Endothelial cell (in vitro differentiated cells): ENCODE measurements at regions not wholly inside any gene's neighbourhood (a gene's known extent, or its start where the extent isn't known, plus 50 kb on each side); places are given as distances from the start of the nearest gene placed in this dataset.

ENCODE experiments used
- DNase-seq: peaks from one replicate; pipeline ENCODE4 v3.0.0; 2021; ENCODE audit warnings: low spot score
- H3K27ac Mint-ChIP-seq: one replicate; pipeline ENCODE4 v1.8.0; 2021; ENCODE audit warnings: mixed read lengths, inconsistent platforms; ENCODE audit not compliant: unreplicated experiment
- H3K27me3 Mint-ChIP-seq: one replicate; pipeline ENCODE4 v1.8.0; 2021; ENCODE audit warnings: mild to moderate bottlenecking, moderate library complexity, mixed read lengths, inconsistent platforms; ENCODE audit not compliant: unreplicated experiment
- H3K36me3 Mint-ChIP-seq: one replicate; pipeline ENCODE4 v1.8.0; 2021; ENCODE audit warnings: mild to moderate bottlenecking, low read depth, mixed read lengths, inconsistent platforms; ENCODE audit not compliant: unreplicated experiment
- H3K4me1 Mint-ChIP-seq: one replicate; pipeline ENCODE4 v1.8.0; 2021; ENCODE audit warnings: mild to moderate bottlenecking, mixed read lengths, inconsistent platforms; ENCODE audit not compliant: unreplicated experiment
- H3K4me3 Mint-ChIP-seq: one replicate; pipeline ENCODE4 v1.8.0; 2021; ENCODE audit warnings: mild to moderate bottlenecking, mixed read lengths, inconsistent platforms; ENCODE audit not compliant: unreplicated experiment
- H3K9me3 Mint-ChIP-seq: one replicate; pipeline ENCODE4 v1.8.0; 2021; ENCODE audit warnings: mixed read lengths, inconsistent platforms; ENCODE audit not compliant: unreplicated experiment
- CTCF ChIP-seq: fragments of 200-600 bp; sonication (generic); IDR thresholded peaks from one replicate; pipeline ENCODE4 v1.5.0; 2021; ENCODE audit warnings: antibody characterized with exemption; ENCODE audit not compliant: unreplicated experiment

GRCh38 chr1:2939041-2939552, 82.2 kb upstream of the ACTRT2 start:
- Mint-ChIP-seq H3K4me3 (no peak overlapping the region), H3K27me3 (peaks cover 8% of the 10 kb centered on the region), H3K9me3 (no peaks in the 10 kb centered on the region), H3K4me1 (no peaks in the 10 kb centered on the region), H3K36me3 (peaks cover 3% of the 10 kb centered on the region), H3K27ac (no peak overlapping the region)
- DNase-seq = no peak
- TF ChIP-seq CTCF = no peak

- H3K4me1 Mint-ChIP-seq = no peaks in the 10 kb centered on the region
- peaks cover 3% of the 10 kb centered on the region for H3K36me3 Mint-ChIP-seq
- no peak for DNase-seq
- no peaks in the 10 kb centered on the region for H3K9me3 Mint-ChIP-seq
- H3K4me3 Mint-ChIP-seq = no peak overlapping the region
- no peak for TF ChIP-seq CTCF
- no peak overlapping the region for H3K27ac Mint-ChIP-seq
- peaks cover 7% of the 10 kb centered on the region for H3K27me3 Mint-ChIP-seq
Observed at GRCh38 chr1:2940178-2940577, 81.1 kb upstream of the ACTRT2 start.

- H3K4me3 Mint-ChIP-seq = no peak overlapping the region
Observed at GRCh38 chr1:2941040-2941439, 80.2 kb upstream of the ACTRT2 start.

GRCh38 chr1:2941907-2942306, 79.4 kb upstream of the ACTRT2 start:
- H3K27me3 Mint-ChIP-seq = peaks cover 8% of the 10 kb centered on the region
- no peak for TF ChIP-seq CTCF
- peaks cover 3% of the 10 kb centered on the region for H3K36me3 Mint-ChIP-seq
- no peaks in the 10 kb centered on the region for H3K9me3 Mint-ChIP-seq
- DNase-seq = no peak
- no peak overlapping the region for H3K4me3 Mint-ChIP-seq
- H3K4me1 Mint-ChIP-seq = no peaks in the 10 kb centered on the region
- no peak overlapping the region for H3K27ac Mint-ChIP-seq

More at GRCh38 chr1:2941040-2941439, 80.2 kb upstream of the ACTRT2 start:
- H3K36me3 Mint-ChIP-seq = peaks cover 3% of the 10 kb centered on the region
- H3K27me3 Mint-ChIP-seq = peaks cover 7% of the 10 kb centered on the region
- H3K27ac Mint-ChIP-seq = no peak overlapping the region
- no peaks in the 10 kb centered on the region for H3K9me3 Mint-ChIP-seq
- no peak for TF ChIP-seq CTCF
- no peaks in the 10 kb centered on the region for H3K4me1 Mint-ChIP-seq
- no peak for DNase-seq

GRCh38 chr1:2942410-2942809, 78.9 kb upstream of the ACTRT2 start:
- Mint-ChIP-seq H3K4me3 (no peak overlapping the region), H3K27me3 (peaks cover 8% of the 10 kb centered on the region), H3K9me3 (no peaks in the 10 kb centered on the region), H3K4me1 (no peaks in the 10 kb centered on the region), H3K27ac (no peak overlapping the region), H3K36me3 (peaks cover 3% of the 10 kb centered on the region)
- TF ChIP-seq CTCF = no peak
- no peak for DNase-seq
